Thymus (tissue), 11 donors: ENCODE measurements at regions not wholly inside any gene's neighbourhood (a gene's known extent, or its start where the extent isn't known, plus 50 kb on each side); places are given as distances from the start of the nearest gene placed in this dataset.
"Not testable (repeated sequence)": the region's sequence is repeated elsewhere in the genome, so short reads cannot be mapped to it uniquely, and the experiment has no call there.

Experiments
- DNase-seq, 9 donors: peaks; one replicate each; pipeline ENCODE4 v3.0.0-alpha.2; 2013; ENCODE audit warnings: low spot score in 9 of 9, low read depth in 6 of 9, missing footprints in 1 of 9
- H3K27ac ChIP-seq, 2 donors: one replicate each; pipeline ENCODE4 v1.5.1; 2013; ENCODE audit warnings: control low read depth in 1 of 2, low read depth in 1 of 2, low read length in 1 of 2, mild to moderate bottlenecking in 1 of 2, moderate library complexity in 1 of 2
- H3K27me3 ChIP-seq, 2 donors: one replicate each; pipeline ENCODE4 v1.5.1; 2013; ENCODE audit warnings: low read length in 1 of 2; ENCODE audit not compliant: control insufficient read depth in 2 of 2, insufficient read depth in 1 of 2
- H3K36me3 ChIP-seq, 2 donors: one replicate each; pipeline ENCODE4 v1.5.1; 2013; ENCODE audit warnings: low read length in 1 of 2, mild to moderate bottlenecking in 1 of 2, moderate library complexity in 1 of 2; ENCODE audit not compliant: control insufficient read depth in 2 of 2, insufficient read depth in 2 of 2
- H3K4me1 ChIP-seq, 2 donors: one replicate each; pipeline ENCODE4 v1.5.1; 2013; ENCODE audit warnings: low read length in 2 of 2; ENCODE audit not compliant: control insufficient read depth in 2 of 2, insufficient read depth in 2 of 2
- H3K4me3 ChIP-seq, 2 donors: one replicate each; pipeline ENCODE4 v1.5.1; 2013; ENCODE audit warnings: low read length in 2 of 2, control low read depth in 1 of 2, mild to moderate bottlenecking in 1 of 2
- H3K9me3 ChIP-seq, 2 donors: one replicate each; pipeline ENCODE4 v1.5.1; 2013; ENCODE audit warnings: low read length in 1 of 2, mild to moderate bottlenecking in 1 of 2; ENCODE audit not compliant: control insufficient read depth in 2 of 2, insufficient read depth in 1 of 2
- WGBS: extraction: QIAGEN DNeasy Blood & Tissue Kit; methylation state at CpG from one replicate; pipeline ENCODE4 v1.1.7; 2013; 5-methylcytosine and 5-hydroxymethylcytosine counted together
- donor health status: healthy.

DNA sequence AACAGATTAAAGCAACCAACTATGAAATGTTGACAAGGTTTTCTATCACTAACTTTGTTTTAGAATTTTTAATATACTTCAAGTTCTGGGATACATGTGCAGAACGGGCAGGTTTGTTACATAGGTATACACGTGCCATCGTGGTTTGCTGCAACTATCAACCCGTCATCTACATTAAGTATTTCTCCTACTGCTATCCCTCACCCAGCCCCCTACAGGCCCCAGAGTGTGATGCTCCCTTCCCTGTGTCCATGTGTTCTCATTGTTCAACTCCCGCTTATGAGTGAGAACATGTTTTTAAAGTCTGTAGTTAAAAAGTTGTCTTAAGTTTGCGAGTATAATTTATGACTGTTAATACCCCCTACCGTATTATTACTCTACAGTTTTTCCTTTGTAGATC is 844.3 kb upstream of the MANEA start:
- Histone ChIP-seq H3K27ac (no peak overlapping the region), H3K4me3 (no peak overlapping the region), H3K27me3 (no peaks in the 10 kb centered on the region), H3K4me1 (no peaks in the 10 kb centered on the region), H3K36me3 (no peaks in the 10 kb centered on the region), H3K9me3 (no peaks in the 10 kb centered on the region)
- 92% methylated on average over 7 of the region's 7 CpGs for WGBS
- no peak for DNase-seq

- Histone ChIP-seq H3K27ac (no peak overlapping the region), H3K36me3 (no peaks in the 10 kb centered on the region), H3K4me1 (no peaks in the 10 kb centered on the region), H3K27me3 (no peaks in the 10 kb centered on the region), H3K4me3 (no peak overlapping the region), H3K9me3 (peaks cover 0 to 6% of the 10 kb centered on the region in 2 donors)
- DNase-seq = no peak
Measured at GRCh38 chr6:94727710-94728109, 849.6 kb upstream of the MANEA start.

DNA sequence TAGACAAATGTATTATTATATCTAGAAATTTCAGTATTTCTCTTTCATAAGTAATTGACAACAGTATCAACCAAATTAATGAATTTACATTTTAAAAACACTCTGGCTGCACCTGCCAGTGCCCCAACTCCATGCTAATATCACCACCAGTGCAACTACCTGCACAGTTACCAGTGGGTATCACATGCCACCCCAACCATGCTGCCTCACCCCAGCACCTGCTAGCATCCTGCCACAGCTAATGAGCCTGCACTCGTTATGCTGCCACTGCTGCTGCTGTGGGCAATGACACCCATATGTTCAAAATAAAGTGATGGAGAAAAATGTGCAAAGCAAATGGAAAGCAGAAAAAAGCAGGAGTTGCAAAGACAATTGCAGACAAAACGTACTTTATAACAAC is 855.9 kb upstream of the MANEA start:
- Histone ChIP-seq H3K27me3 (no peaks in the 10 kb centered on the region), H3K4me3 (no peak overlapping the region), H3K36me3 (no peaks in the 10 kb centered on the region), H3K4me1 (no peaks in the 10 kb centered on the region), H3K9me3 (peaks cover 0 to 3% of the 10 kb centered on the region in 2 donors), H3K27ac (no peak overlapping the region)
- no peak for DNase-seq
- WGBS = 84% methylated on average over 2 of the region's 2 CpGs

GRCh38 chr6:94713446-94713845 is 863.9 kb upstream of the MANEA start:
- DNase-seq = no peak
- WGBS = 86% methylated on average over 1 of the region's 1 CpG
- H3K27ac ChIP-seq = no peak overlapping the region

DNA sequence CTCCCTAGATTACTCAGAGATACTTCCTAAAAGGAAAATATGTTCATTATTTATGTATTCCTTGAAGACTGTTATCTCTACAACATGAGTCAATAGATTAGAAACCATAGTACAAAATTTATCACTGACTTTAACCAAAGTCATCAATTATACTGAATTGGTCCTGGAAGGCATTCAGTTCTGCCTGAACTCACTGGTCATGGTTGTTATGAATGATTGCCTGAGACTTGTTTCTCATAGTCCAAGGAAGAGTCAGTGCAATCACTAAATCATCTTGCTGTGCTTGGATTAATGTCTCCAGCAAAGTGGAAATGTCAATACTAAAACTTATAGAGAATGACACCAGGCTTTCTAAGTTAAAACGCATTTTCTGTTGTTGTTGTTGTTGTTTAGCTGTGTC is 878.6 kb upstream of the MANEA start:
- Histone ChIP-seq H3K4me3 (no peak overlapping the region), H3K27ac (no peak overlapping the region), H3K4me1 (no peaks in the 10 kb centered on the region), H3K27me3 (no peaks in the 10 kb centered on the region), H3K9me3 (no peaks in the 10 kb centered on the region), H3K36me3 (no peaks in the 10 kb centered on the region)
- 79% methylated on average over 1 of the region's 1 CpG for WGBS
- no peak for DNase-seq

More at GRCh38 chr6:94713446-94713845, 863.9 kb upstream of the MANEA start:
- H3K27me3 ChIP-seq = no peaks in the 10 kb centered on the region
- no peaks in the 10 kb centered on the region for H3K4me1 ChIP-seq
- H3K36me3 ChIP-seq = no peaks in the 10 kb centered on the region
- no peak overlapping the region for H3K4me3 ChIP-seq
- no peaks in the 10 kb centered on the region for H3K9me3 ChIP-seq

- not testable (repeated sequence) for H3K27me3 ChIP-seq
Measured at GRCh38 chr6:94687255-94687654, 890.1 kb upstream of the MANEA start.

DNA sequence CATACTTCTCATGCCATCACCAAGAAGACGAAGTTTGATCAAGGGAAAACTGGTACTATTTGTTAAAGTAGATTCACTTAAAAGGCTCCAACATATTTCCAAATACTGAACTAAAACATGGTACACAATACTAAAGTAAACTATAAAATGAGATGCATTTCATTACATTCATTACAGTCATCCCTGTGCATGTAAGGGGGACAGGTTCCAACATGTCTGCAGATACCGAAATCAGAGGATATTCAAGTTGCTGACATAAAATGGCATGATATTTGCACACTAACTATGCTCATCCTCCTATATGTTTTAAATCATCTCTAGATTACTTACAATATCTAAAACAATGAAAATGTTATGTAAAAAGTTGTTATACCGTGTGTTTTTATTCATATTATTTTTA is 893.9 kb upstream of the MANEA start:
- no peaks in the 10 kb centered on the region for H3K27me3 ChIP-seq
- H3K9me3 ChIP-seq = no peaks in the 10 kb centered on the region
- H3K27ac ChIP-seq = no peak overlapping the region
- H3K4me3 ChIP-seq = no peak overlapping the region
- no peaks in the 10 kb centered on the region for H3K4me1 ChIP-seq
- 84% methylated on average over 3 of the region's 3 CpGs for WGBS
- DNase-seq = no peak
- no peaks in the 10 kb centered on the region for H3K36me3 ChIP-seq

More at GRCh38 chr6:94687255-94687654, 890.1 kb upstream of the MANEA start:
- not testable (repeated sequence) for H3K36me3 ChIP-seq, DNase-seq, H3K4me3 ChIP-seq, H3K4me1 ChIP-seq, H3K9me3 ChIP-seq, H3K27ac ChIP-seq
- 94% methylated on average over 6 of the region's 6 CpGs for WGBS

DNA sequence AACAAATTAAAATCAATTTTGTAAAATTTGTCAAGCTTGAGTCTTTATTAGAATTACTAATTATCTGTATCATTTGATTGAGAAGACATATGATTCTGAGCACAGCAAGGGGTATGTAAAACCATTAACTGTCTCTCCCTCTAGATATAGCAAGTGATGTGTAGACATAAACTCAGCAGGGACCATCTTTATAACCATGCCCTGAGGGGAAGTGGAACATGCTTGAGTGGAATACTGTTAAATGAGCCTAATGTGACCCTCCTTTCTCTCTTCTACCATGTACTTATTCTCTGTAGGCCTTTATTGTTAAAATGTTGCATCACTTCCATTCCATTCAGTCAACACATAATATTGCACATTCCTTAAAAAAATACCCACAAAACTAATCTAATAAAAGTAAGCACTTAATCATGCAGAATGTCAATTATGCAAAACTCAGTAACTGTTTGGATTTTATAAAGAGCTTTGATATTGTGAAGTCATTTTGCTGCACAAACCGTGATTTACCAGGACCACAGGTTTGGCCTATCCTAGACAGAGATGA is 896.6 kb upstream of the MANEA start:
- Histone ChIP-seq H3K4me1 (no peaks in the 10 kb centered on the region), H3K4me3 (no peak overlapping the region), H3K27ac (no peak overlapping the region), H3K27me3 (no peaks in the 10 kb centered on the region), H3K9me3 (no peaks in the 10 kb centered on the region), H3K36me3 (no peaks in the 10 kb centered on the region)
- no peak for DNase-seq
- 88% methylated on average over 1 of the region's 1 CpG for WGBS

- 93% methylated on average over 1 of the region's 1 CpG for WGBS
- Histone ChIP-seq H3K36me3 (no peaks in the 10 kb centered on the region), H3K27ac (no peak overlapping the region), H3K27me3 (no peaks in the 10 kb centered on the region), H3K4me3 (no peak overlapping the region), H3K9me3 (peaks cover 0 to 12% of the 10 kb centered on the region in 2 donors), H3K4me1 (no peaks in the 10 kb centered on the region)
- no peak for DNase-seq
Measured at GRCh38 chr6:94673251-94673650, 904.1 kb upstream of the MANEA start.

- Histone ChIP-seq H3K27me3 (no peaks in the 10 kb centered on the region), H3K4me3 (no peak overlapping the region), H3K4me1 (no peaks in the 10 kb centered on the region), H3K9me3 (peaks cover 0 to 12% of the 10 kb centered on the region in 2 donors), H3K27ac (no peak overlapping the region), H3K36me3 (no peaks in the 10 kb centered on the region)
- 93% methylated on average over 3 of the region's 3 CpGs for WGBS
- DNase-seq = no peak
Measured at GRCh38 chr6:94670017-94670416, 907.3 kb upstream of the MANEA start.
